Naive B cell (primary cell): ENCODE measurements at regions not wholly inside any gene's neighbourhood (a gene's known extent, or its start where the extent isn't known, plus 50 kb on each side); places are given as distances from the start of the nearest gene placed in this dataset.

ENCODE experiments used
- ATAC-seq, 2 donors: fragments of 150-1000 bp; cut with Tn5 transposase; 2 replicates each; pipeline ENCODE4 v1.10.0; 2021; ENCODE audit warnings: low read depth in 2 of 2, mild to moderate bottlenecking in 2 of 2, moderate library complexity in 2 of 2
- DNase-seq: peaks from one replicate; pipeline ENCODE4 v3.0.0; 2022
- H3K27ac Mint-ChIP-seq, 6 donors: one replicate each; pipeline ENCODE4 v1.8.0; 2020 to 2022; ENCODE audit warnings: mild to moderate bottlenecking in 6 of 6, mixed read lengths in 6 of 6, moderate library complexity in 5 of 6, inconsistent platforms in 2 of 6
- H3K27me3 Mint-ChIP-seq, 3 donors: one replicate each; pipeline ENCODE4 v1.8.0; 2021 to 2022; ENCODE audit warnings: mixed read lengths in 3 of 3, mild to moderate bottlenecking in 1 of 3
- H3K36me3 Mint-ChIP-seq, 2 donors: one replicate each; pipeline ENCODE4 v1.8.0; 2020 to 2022; ENCODE audit warnings: mixed read lengths in 2 of 2, inconsistent platforms in 1 of 2, mild to moderate bottlenecking in 1 of 2
- H3K4me1 Mint-ChIP-seq, 3 donors: one replicate each; pipeline ENCODE4 v1.8.0; 2020 to 2022; ENCODE audit warnings: mixed read lengths in 3 of 3, inconsistent platforms in 1 of 3, mild to moderate bottlenecking in 1 of 3, moderate library complexity in 1 of 3
- H3K4me3 Mint-ChIP-seq, 8 donors: one replicate each; pipeline ENCODE4 v1.8.0; 2020 to 2022; ENCODE audit warnings: mild to moderate bottlenecking in 8 of 8, mixed read lengths in 8 of 8, moderate library complexity in 8 of 8, inconsistent platforms in 2 of 8
- H3K9me3 Mint-ChIP-seq, 7 donors: one replicate each; pipeline ENCODE4 v1.8.0; 2020 to 2022; ENCODE audit warnings: mixed read lengths in 7 of 7, mild to moderate bottlenecking in 5 of 7, inconsistent platforms in 2 of 7, moderate library complexity in 1 of 7

GRCh38 chr6:82062219-82062618 is 185.3 kb downstream of the IBTK start:
- Mint-ChIP-seq H3K27me3 (peaks cover 0 to 5% (median 4%) of the 10 kb centered on the region in 3 donors), H3K36me3 (no peaks in the 10 kb centered on the region)
- ATAC-seq: no peak

GRCh38 chr6:82057846-82058554 is 189.5 kb downstream of the IBTK start:
- ATAC-seq: no peak
- Mint-ChIP-seq H3K9me3 (peaks cover 0 to 4% (median 0%) of the 10 kb centered on the region in 7 donors), H3K4me3 (no peak overlapping the region), H3K4me1 (no peaks in the 10 kb centered on the region), H3K36me3 (no peaks in the 10 kb centered on the region), H3K27ac (no peak overlapping the region), H3K27me3 (peaks cover 0 to 14% (median 11%) of the 10 kb centered on the region in 3 donors)
- DNase-seq: no peak

More at GRCh38 chr6:82062219-82062618, 185.3 kb downstream of the IBTK start:
- Mint-ChIP-seq H3K4me1 (no peaks in the 10 kb centered on the region), H3K27ac (no peak overlapping the region), H3K9me3 (no peaks in the 10 kb centered on the region), H3K4me3 (no peak overlapping the region)
- no peak for DNase-seq

DNA sequence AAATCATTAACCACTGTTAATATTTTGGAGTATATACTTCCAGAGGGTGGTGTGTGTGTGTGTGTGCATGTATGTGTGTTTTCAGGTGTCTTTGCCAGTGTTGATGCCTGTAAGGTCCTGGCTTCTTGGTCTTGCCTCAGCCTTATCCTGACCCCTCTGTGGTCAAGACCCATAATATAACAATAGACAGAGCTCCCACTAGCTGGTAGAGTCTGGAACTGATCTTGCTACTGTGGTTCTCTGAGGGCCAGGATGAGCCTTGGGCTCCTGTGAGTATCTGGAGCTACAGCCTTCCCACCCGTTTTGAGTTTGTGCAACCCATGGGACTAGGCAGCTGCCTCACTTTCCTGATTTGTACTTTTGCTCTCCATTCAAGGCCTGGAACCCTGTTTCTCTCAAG is 191.0 kb downstream of the IBTK start:
- no peak for DNase-seq
- Mint-ChIP-seq H3K9me3 (peaks cover 0 to 4% (median 0%) of the 10 kb centered on the region in 7 donors), H3K27ac (no peak overlapping the region), H3K4me3 (no peak overlapping the region), H3K4me1 (no peaks in the 10 kb centered on the region), H3K36me3 (no peaks in the 10 kb centered on the region), H3K27me3 (peaks cover 0 to 14% (median 11%) of the 10 kb centered on the region in 3 donors)
- no peak for ATAC-seq

DNA sequence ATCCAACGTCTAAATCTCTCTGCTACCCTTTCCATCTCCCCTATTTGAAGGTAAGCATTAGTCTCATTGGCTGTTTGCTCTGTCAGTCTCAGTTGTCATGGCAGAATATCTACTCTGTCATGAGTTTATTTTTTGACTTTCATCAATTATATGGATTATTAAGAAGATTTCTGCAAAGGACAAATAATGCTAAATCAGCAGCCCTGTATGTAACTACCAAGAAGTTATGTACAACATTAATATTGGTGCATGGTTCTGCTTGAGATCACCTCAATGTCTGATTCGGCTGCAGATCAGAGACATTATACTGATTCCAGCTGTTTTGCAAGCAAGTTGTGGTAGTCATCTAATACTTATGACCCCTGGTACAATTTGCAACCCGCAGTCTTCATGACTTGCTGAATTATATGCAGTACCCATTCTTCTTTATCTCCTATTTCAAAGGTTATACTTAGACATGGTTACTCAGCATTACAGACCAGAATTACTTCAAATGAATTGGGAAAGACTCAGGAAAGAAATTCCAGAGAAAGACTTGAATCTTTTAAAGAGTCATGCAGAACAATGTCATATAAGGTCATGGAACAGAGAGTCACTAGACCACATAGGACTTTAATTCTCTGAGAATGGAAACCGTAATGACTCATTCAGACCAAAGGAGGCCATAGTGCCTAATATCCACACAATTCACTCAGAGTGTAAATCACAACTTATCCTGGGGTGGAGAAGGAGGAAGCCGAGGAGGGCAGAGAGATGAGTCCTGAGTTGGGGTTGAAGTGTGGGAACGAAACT is 201.4 kb downstream of the IBTK start:
- Mint-ChIP-seq H3K27me3 (peaks cover 0 to 4% (median 0%) of the 10 kb centered on the region in 3 donors), H3K27ac (no peak overlapping the region), H3K4me1 (no peaks in the 10 kb centered on the region), H3K36me3 (no peaks in the 10 kb centered on the region), H3K4me3 (no peak overlapping the region), H3K9me3 (no peaks in the 10 kb centered on the region)
- ATAC-seq (no peak), DNase-seq (no peak)

GRCh38 chr6:82040405-82041221 is 206.9 kb downstream of the IBTK start:
- Mint-ChIP-seq H3K4me1 (no peaks in the 10 kb centered on the region), H3K36me3 (no peaks in the 10 kb centered on the region), H3K27ac (peak overlapping the region in 1 of 6 donors; percentile 50), H3K27me3 (peaks cover 0 to 5% (median 0%) of the 10 kb centered on the region in 3 donors), H3K9me3 (no peaks in the 10 kb centered on the region), H3K4me3 (no peak overlapping the region)
- DNase-seq (peak; percentile 9), ATAC-seq (peak in 1 of 2 donors; percentile 35)

- Mint-ChIP-seq H3K36me3 (no peaks in the 10 kb centered on the region), H3K27me3 (peaks cover 0 to 5% (median 0%) of the 10 kb centered on the region in 3 donors), H3K27ac (no peak overlapping the region), H3K4me1 (no peaks in the 10 kb centered on the region), H3K9me3 (no peaks in the 10 kb centered on the region), H3K4me3 (no peak overlapping the region)
- no peak for DNase-seq
- ATAC-seq: no peak
These were observed 208.9 kb downstream of the IBTK start for GRCh38 chr6:82038631-82039030.

DNA sequence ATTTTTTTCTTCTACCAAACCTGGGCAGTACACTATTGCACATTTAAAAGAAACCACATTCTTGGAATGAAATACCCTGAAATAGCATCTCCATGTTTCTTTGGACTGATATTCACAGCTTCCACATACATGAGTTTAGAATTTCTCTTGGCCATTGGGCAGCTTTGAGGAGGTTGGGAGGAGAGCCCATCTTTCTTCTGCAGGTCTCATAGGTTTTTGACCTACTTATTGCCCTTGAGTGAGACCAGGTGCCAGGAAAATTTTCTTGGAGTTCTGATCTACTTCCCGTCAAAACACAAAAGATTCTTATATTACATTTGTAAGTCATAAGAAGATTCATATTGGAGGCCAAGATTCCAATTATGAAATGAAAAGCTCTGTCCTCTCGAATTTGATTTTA is 212.0 kb downstream of the IBTK start:
- H3K4me1 Mint-ChIP-seq: no peaks in the 10 kb centered on the region
- DNase-seq (no peak), ATAC-seq (no peak)
- no peaks in the 10 kb centered on the region for H3K36me3 Mint-ChIP-seq
- H3K4me3 Mint-ChIP-seq: no peak overlapping the region
- no peak overlapping the region for H3K27ac Mint-ChIP-seq
- no peaks in the 10 kb centered on the region for H3K9me3 Mint-ChIP-seq
- H3K27me3 Mint-ChIP-seq: peaks cover 0 to 9% (median 4%) of the 10 kb centered on the region in 3 donors

GRCh38 chr6:82033631-82034211 is 213.8 kb downstream of the IBTK start:
- Mint-ChIP-seq H3K4me1 (no peaks in the 10 kb centered on the region), H3K27me3 (peaks cover 0 to 19% (median 7%) of the 10 kb centered on the region in 3 donors), H3K4me3 (no peak overlapping the region), H3K36me3 (no peaks in the 10 kb centered on the region), H3K27ac (no peak overlapping the region), H3K9me3 (no peaks in the 10 kb centered on the region)
- DNase-seq (no peak), ATAC-seq (no peak)

GRCh38 chr6:82032444-82032843 is 215.1 kb downstream of the IBTK start:
- ATAC-seq (no peak), DNase-seq (no peak)
- no peaks in the 10 kb centered on the region for H3K4me1 Mint-ChIP-seq
- H3K36me3 Mint-ChIP-seq: no peaks in the 10 kb centered on the region
- H3K27ac Mint-ChIP-seq: no peak overlapping the region
- H3K27me3 Mint-ChIP-seq: peaks cover 0 to 17% (median 7%) of the 10 kb centered on the region in 3 donors
- H3K4me3 Mint-ChIP-seq: no peak overlapping the region
- H3K9me3 Mint-ChIP-seq: no peaks in the 10 kb centered on the region

DNA sequence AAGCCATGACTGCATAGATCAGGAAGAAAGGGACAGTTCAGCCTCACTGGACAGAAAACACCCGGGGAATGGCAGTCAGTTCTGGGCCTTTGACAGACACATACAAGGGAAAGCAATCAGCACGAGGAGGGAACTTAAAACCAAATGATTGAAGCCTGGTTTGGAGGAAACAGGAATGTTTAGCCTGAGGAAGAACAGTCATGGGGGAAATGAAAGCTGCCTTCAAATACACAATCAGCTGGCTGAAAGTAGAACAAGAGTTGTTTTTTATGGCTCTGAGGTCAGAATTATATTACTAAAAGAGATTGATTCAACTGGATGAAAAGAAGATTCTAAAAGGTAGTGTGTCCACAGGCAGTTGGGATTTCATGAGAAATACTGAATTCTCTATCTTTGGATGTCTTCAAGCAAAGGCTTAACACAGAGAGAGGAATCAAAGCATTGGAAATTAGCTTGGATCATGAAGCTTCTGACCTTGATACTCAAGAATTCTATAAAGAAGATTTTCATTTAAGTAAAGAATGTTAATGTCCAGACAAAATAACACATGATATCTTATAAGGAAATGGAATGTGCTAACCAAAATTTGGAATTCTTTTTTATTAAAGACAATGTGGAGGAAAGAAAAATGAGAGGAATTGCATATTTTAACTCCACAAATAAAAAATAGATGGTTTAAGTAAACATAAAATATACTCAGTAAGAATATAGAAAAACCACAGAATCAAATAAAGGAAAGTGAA is 216.6 kb downstream of the IBTK start:
- no peaks in the 10 kb centered on the region for H3K4me1 Mint-ChIP-seq
- DNase-seq (no peak), ATAC-seq (no peak)
- H3K36me3 Mint-ChIP-seq: no peaks in the 10 kb centered on the region
- no peak overlapping the region for H3K27ac Mint-ChIP-seq
- H3K27me3 Mint-ChIP-seq: peaks cover 0 to 17% (median 7%) of the 10 kb centered on the region in 3 donors
- H3K4me3 Mint-ChIP-seq: no peak overlapping the region
- H3K9me3 Mint-ChIP-seq: no peaks in the 10 kb centered on the region

DNA sequence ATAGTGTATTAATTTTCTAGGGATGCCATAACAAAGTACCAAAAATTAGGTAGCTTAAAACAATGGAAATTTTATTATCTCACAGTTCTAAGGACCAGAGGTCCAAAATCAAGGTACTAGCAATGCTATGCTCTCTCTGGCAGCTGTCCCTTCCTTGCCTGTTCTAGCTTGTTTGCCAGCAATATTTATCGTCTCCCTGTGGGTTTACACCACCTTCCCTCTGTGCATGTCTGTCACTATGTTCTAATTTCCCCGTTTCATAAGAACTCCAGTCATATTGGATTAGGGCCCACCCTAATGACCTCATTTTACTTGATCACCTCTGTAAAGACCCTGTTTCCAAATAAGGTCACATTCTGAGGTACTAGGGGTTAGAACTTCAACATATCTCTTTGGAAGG is 217.2 kb downstream of the IBTK start:
- ATAC-seq: no peak
- Mint-ChIP-seq H3K9me3 (no peaks in the 10 kb centered on the region), H3K36me3 (no peaks in the 10 kb centered on the region), H3K27ac (no peak overlapping the region), H3K4me1 (no peaks in the 10 kb centered on the region), H3K4me3 (no peak overlapping the region), H3K27me3 (peaks cover 0 to 17% (median 7%) of the 10 kb centered on the region in 3 donors)
- no peak for DNase-seq

DNA sequence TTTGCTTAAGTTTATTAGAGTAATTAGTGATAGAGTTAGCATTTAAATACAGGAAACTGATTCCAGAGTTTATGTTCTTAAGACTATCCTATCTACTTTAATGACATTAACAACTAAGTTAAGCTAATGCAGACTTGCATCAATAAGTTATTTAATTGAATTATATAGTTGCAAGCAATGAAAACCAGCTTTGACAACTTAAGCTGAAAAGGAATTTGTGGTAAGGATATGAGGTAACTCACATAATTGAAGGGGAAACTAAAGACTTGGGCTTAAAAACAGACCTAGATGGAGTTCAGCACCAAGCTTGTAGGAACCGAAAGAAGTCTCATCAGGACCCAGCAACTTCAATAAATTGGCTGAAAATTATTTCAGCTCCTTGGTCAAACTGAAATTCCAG is 222.3 kb downstream of the IBTK start:
- no peaks in the 10 kb centered on the region for H3K4me1 Mint-ChIP-seq
- no peaks in the 10 kb centered on the region for H3K9me3 Mint-ChIP-seq
- H3K36me3 Mint-ChIP-seq: no peaks in the 10 kb centered on the region
- ATAC-seq (no peak), DNase-seq (no peak)
- no peak overlapping the region for H3K27ac Mint-ChIP-seq
- H3K27me3 Mint-ChIP-seq: peaks cover 0 to 13% (median under 1%) of the 10 kb centered on the region in 3 donors
- no peak overlapping the region for H3K4me3 Mint-ChIP-seq
